OCI-LY3 (cell line): ENCODE measurements at regions not wholly inside any gene's neighbourhood (a gene's known extent, or its start where the extent isn't known, plus 50 kb on each side); places are given as distances from the start of the nearest gene placed in this dataset.

Source experiments
- H2AFZ ChIP-seq: fragments of 200-600, 300-600 bp; shearing (Covaris generic); 2 replicates; pipeline ENCODE4 v1.6.0; 2014; ENCODE audit warnings: antibody characterized with exemption, low read depth, low read length
- H3K27ac ChIP-seq: fragments of 200-600, 300-600 bp; sonication (generic); 2 replicates; pipeline ENCODE4 v1.5.1; 2014; ENCODE audit warnings: mild to moderate bottlenecking, low read length, moderate library complexity, mixed read lengths
- H3K27me3 ChIP-seq: fragments of 200-600, 300-600 bp; sonication (generic); 2 replicates; pipeline ENCODE4 v1.6.1; 2014; ENCODE audit warnings: low read depth, low read length, mixed read lengths
- H3K36me3 ChIP-seq: fragments of 200-600, 300-600 bp; sonication (generic); replicated peaks from 2 replicates; pipeline ENCODE3; 2014; ENCODE audit warnings: low read depth, low read length, mixed read lengths
- H3K4me1 ChIP-seq: fragments of 300-600, 200-600 bp; sonication (generic); 2 replicates; pipeline ENCODE4 v1.6.1; 2014; ENCODE audit warnings: low read length, mixed read lengths
- H3K4me2 ChIP-seq: fragments of 200-600, 300-600 bp; sonication (generic); 2 replicates; pipeline ENCODE4 v1.6.1; 2014; ENCODE audit warnings: low read length, mixed read lengths
- H3K4me3 ChIP-seq: fragments of 300-600, 200-600 bp; sonication (generic); 2 replicates; pipeline ENCODE4 v1.5.1; 2014; ENCODE audit warnings: antibody characterized with exemption, mild to moderate bottlenecking, low read length, moderate library complexity
- H3K79me2 ChIP-seq: fragments of 300-600, 200-600 bp; shearing (Covaris generic); 2 replicates; pipeline ENCODE4 v1.6.1; 2014; ENCODE audit warnings: mild to moderate bottlenecking, low read length, mixed read lengths
- H3K9ac ChIP-seq: fragments of 300-600, 200-600 bp; shearing (Covaris generic); 2 replicates; pipeline ENCODE4 v1.6.0; 2014; ENCODE audit warnings: mild to moderate bottlenecking, low read length, moderate library complexity
- H3K9me3 ChIP-seq: fragments of 200-600, 300-600 bp; shearing (Covaris generic); 2 replicates; pipeline ENCODE4 v1.6.1; 2014; ENCODE audit warnings: low read length, mixed read lengths; ENCODE audit not compliant: insufficient read depth
- H4K20me1 ChIP-seq: fragments of 200-600, 300-600 bp; sonication (generic); 2 replicates; pipeline ENCODE4 v1.6.1; 2016; ENCODE audit warnings: low read length, mixed read lengths; ENCODE audit not compliant: insufficient read depth
- EZH2phosphoT487 ChIP-seq: fragments of 200-600 bp; shearing (Covaris generic); IDR thresholded peaks from 2 replicates; pipeline ENCODE4 v1.6.1; 2018; ENCODE audit warnings: antibody characterized with exemption, mixed run types, low read depth
- TF ChIP-seq, protein P1 (sequence below): fragments of 200-600, 300-600 bp; sonication (generic); IDR thresholded peaks from 2 replicates; pipeline ENCODE4 v1.5.1; 2014; ENCODE audit warnings: antibody characterized with exemption, low read length, low read depth

DNA sequence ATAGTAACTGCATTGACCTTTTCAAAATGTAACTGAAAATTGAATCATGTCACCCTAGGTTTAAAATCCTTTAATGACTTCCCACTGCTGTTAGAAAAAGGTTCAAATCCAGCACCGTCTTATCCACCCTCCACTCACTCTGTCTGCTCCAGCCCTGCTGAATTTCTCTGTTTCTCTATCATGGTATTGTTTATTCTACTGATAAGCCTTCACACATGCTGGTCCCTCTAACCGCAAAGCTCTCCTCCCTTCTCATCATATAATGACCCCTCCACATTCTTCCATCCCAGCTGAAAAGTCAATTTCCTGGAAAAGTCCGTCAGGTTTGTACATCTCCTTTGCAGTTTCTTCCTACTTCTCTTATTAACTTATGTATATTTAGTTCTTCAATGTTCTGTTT is 389.2 kb upstream of the F9 start:
- Histone ChIP-seq H3K79me2 (no peaks in the 10 kb centered on the region), H3K36me3 (no peaks in the 10 kb centered on the region), H3K4me2 (no peak overlapping the region), H3K9me3 (no peaks in the 10 kb centered on the region), H3K9ac (no peak overlapping the region), H2AFZ (no peak overlapping the region), H3K4me1 (no peaks in the 10 kb centered on the region), H4K20me1 (no peaks in the 10 kb centered on the region), H3K27me3 (no peaks in the 10 kb centered on the region), H3K4me3 (no peak overlapping the region), H3K27ac (no peak overlapping the region)
- no peak for TF ChIP-seq EZH2phosphoT487
- TF ChIP-seq, protein P1, sequence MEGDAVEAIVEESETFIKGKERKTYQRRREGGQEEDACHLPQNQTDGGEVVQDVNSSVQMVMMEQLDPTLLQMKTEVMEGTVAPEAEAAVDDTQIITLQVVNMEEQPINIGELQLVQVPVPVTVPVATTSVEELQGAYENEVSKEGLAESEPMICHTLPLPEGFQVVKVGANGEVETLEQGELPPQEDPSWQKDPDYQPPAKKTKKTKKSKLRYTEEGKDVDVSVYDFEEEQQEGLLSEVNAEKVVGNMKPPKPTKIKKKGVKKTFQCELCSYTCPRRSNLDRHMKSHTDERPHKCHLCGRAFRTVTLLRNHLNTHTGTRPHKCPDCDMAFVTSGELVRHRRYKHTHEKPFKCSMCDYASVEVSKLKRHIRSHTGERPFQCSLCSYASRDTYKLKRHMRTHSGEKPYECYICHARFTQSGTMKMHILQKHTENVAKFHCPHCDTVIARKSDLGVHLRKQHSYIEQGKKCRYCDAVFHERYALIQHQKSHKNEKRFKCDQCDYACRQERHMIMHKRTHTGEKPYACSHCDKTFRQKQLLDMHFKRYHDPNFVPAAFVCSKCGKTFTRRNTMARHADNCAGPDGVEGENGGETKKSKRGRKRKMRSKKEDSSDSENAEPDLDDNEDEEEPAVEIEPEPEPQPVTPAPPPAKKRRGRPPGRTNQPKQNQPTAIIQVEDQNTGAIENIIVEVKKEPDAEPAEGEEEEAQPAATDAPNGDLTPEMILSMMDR = no peak

DNA sequence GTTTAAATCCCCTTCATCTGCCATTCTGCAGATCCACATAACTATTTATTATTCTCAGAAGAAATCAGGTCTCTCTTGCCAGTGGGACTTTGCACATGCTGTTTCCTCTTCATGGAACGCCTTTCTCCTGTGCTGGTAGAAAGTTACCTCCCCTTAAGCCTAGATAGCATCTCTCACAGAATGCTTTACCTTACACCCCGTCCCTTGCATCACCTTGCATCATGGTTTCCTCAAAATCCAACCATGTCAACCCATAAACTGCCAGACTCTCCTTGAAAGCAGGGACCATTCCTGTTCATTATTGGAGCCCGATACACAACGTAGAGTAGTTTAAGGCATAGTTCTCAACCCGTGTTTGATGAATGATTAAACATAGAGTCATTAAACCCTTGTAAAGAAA is 396.2 kb upstream of the F9 start:
- Histone ChIP-seq H3K4me1 (no peaks in the 10 kb centered on the region), H3K9me3 (no peaks in the 10 kb centered on the region), H3K9ac (no peak overlapping the region), H3K27ac (no peak overlapping the region), H3K4me2 (no peak overlapping the region), H3K4me3 (no peak overlapping the region), H2AFZ (no peak overlapping the region), H3K27me3 (no peaks in the 10 kb centered on the region), H3K36me3 (no peaks in the 10 kb centered on the region), H3K79me2 (no peaks in the 10 kb centered on the region), H4K20me1 (no peaks in the 10 kb centered on the region)
- no peak for TF ChIP-seq EZH2phosphoT487
- TF ChIP-seq, protein P1 = no peak

DNA sequence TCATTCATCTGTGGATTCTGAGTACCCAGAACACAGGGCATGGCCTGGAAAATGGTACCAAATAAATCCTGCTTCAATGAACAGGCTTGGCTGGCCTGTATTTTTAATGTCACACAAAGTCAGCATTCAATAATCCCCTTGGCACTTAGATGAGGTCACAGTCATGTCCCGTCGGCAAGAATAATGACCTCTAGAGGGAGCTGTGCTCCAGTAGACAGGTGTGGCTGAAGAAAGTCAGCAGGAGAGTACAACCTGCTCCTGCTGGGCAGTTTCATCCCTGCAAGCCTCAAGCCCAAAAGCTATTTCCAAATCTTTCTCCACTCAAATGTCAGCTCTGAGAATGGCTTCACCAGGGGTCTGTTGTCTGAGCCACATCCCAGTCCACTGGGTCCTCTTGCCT is 404.0 kb upstream of the F9 start:
- no peaks in the 10 kb centered on the region for H3K9me3 ChIP-seq
- no peaks in the 10 kb centered on the region for H3K36me3 ChIP-seq
- no peak overlapping the region for H2AFZ ChIP-seq
- no peaks in the 10 kb centered on the region for H4K20me1 ChIP-seq
- no peak overlapping the region for H3K9ac ChIP-seq
- H3K4me3 ChIP-seq = no peak overlapping the region
- no peak overlapping the region for H3K27ac ChIP-seq
- no peak for TF ChIP-seq EZH2phosphoT487
- TF ChIP-seq, protein P1 = peak; percentile 63
- H3K27me3 ChIP-seq = no peaks in the 10 kb centered on the region
- H3K79me2 ChIP-seq = no peaks in the 10 kb centered on the region
- peaks cover 6% of the 10 kb centered on the region for H3K4me1 ChIP-seq
- H3K4me2 ChIP-seq = no peak overlapping the region

DNA sequence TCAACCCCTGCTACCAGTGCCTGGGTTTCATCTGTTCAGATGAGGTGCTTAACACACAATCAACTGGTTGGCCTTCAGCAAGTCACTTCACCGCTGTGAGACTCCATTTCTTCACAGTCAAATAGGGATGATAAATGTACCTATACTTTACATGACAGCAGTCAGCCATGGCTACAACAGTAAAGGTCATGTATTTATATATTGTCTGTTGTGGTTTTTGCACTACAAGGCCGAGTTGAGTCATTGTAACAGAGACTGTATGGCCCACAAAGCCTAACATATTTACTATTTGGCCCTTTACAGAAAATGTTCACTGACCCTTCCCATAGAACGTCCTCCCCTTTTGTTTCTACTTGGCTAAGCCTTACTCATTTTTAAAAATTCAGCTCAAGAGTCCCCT is 404.6 kb upstream of the F9 start:
- Histone ChIP-seq H3K27me3 (no peaks in the 10 kb centered on the region), H3K4me3 (no peak overlapping the region), H3K9me3 (no peaks in the 10 kb centered on the region), H3K4me1 (peaks cover 8% of the 10 kb centered on the region), H3K79me2 (no peaks in the 10 kb centered on the region), H3K27ac (no peak overlapping the region), H4K20me1 (no peaks in the 10 kb centered on the region), H3K36me3 (no peaks in the 10 kb centered on the region), H3K4me2 (no peak overlapping the region), H3K9ac (no peak overlapping the region), H2AFZ (no peak overlapping the region)
- TF ChIP-seq, protein P1 = no peak
- TF ChIP-seq EZH2phosphoT487 = no peak
